Caco-2 (cell line): ENCODE measurements at regions not wholly inside any gene's neighbourhood (a gene's known extent, or its start where the extent isn't known, plus 50 kb on each side); places are given as distances from the start of the nearest gene placed in this dataset.

Experiments used
- BruUV-seq: library from RNA; stranded (reverse); fragments of 400-500 nt; replicated peaks from 2 replicates; lab custom pipeline; 2021; lab: Mats Ljungman, UMichigan
- CTCF ChIA-PET: fragments of 300-600 bp; sonication (Branson Sonifier 250); formaldehyde crosslinking; loops from one replicate; lab custom pipeline; 2022; ENCODE audit warnings: antibody characterized with exemption; lab: Charles Lee
- POLR2A ChIA-PET: fragments of 300-600 bp; sonication (Branson Sonifier 250); formaldehyde crosslinking; loops from one replicate; lab custom pipeline; 2022; ENCODE audit warnings: antibody characterized with exemption; lab: Charles Lee
- DNase-seq, 2 experiments: peaks; one replicate each; pipeline versions ENCODE4 v3.0.0 to v3.0.0-alpha.2; 2020 to 2022
- H3K27me3 ChIP-seq: replicated peaks from 2 replicates; pipeline ENCODE4 v1.6.0; 2011; ENCODE audit warnings: low read length; ENCODE audit not compliant: control insufficient read depth, insufficient read depth
- H3K36me3 ChIP-seq: 2 replicates; pipeline ENCODE4 v1.5.1; 2011; ENCODE audit warnings: low read length; ENCODE audit not compliant: control insufficient read depth, insufficient read depth
- H3K4me1 ChIP-seq: fragments of 250-450 bp; sonication (Bioruptor Pico); 2 replicates; pipeline ENCODE4 v1.5.1; 2020; ENCODE audit warnings: mild to moderate bottlenecking
- H3K4me3 ChIP-seq: 2 replicates; pipeline ENCODE4 v1.5.1; 2011; ENCODE audit warnings: low read depth, mild to moderate bottlenecking, control low read depth, low read length
- H3K9me3 ChIP-seq: fragments of 250-450 bp; sonication (Bioruptor Pico); 2 replicates; pipeline ENCODE4 v1.5.1; 2020; ENCODE audit warnings: mild to moderate bottlenecking, moderate library complexity
- H3K27ac Mint-ChIP-seq: one replicate; pipeline ENCODE4 v1.8.0; 2022; ENCODE audit warnings: mixed read lengths; ENCODE audit not compliant: unreplicated experiment
- H3K27me3 Mint-ChIP-seq: one replicate; pipeline ENCODE4 v1.8.0; 2022; ENCODE audit warnings: mixed read lengths; ENCODE audit not compliant: insufficient read depth, unreplicated experiment
- H3K36me3 Mint-ChIP-seq: one replicate; pipeline ENCODE4 v1.8.0; 2022; ENCODE audit warnings: mild to moderate bottlenecking, mixed read lengths; ENCODE audit not compliant: insufficient read depth, unreplicated experiment
- H3K4me1 Mint-ChIP-seq: one replicate; pipeline ENCODE4 v1.8.0; 2022; ENCODE audit warnings: low read depth, mixed read lengths; ENCODE audit not compliant: unreplicated experiment
- H3K4me3 Mint-ChIP-seq: one replicate; pipeline ENCODE4 v1.8.0; 2022; ENCODE audit warnings: mild to moderate bottlenecking, moderate library complexity, mixed read lengths; ENCODE audit not compliant: unreplicated experiment
- H3K9me3 Mint-ChIP-seq: one replicate; pipeline ENCODE4 v1.8.0; 2022; ENCODE audit warnings: mixed read lengths; ENCODE audit not compliant: unreplicated experiment
- intact Hi-C: fragments of 100-400 bp; cut with micrococcal nuclease; formaldehyde crosslinking; loops from one replicate; pipeline ENCODE4 v1.10.0; 2022; ENCODE audit not compliant: unreplicated experiment
- TF ChIP-seq, protein P1 (sequence below), 2 experiments: fragments of 200-600 bp in 1 of 2; IDR thresholded peaks; 1 replicate in 1 of 2; 2 replicates in 1 of 2; pipeline versions ENCODE4 v1.5.1 to v1.8.0; 2011 to 2022; ENCODE audit warnings: antibody characterized with exemption in 1 of 2, control low read depth in 1 of 2, inconsistent platforms in 1 of 2, low read depth in 1 of 2, low read length in 1 of 2, mild to moderate bottlenecking in 1 of 2, moderate library complexity in 1 of 2; ENCODE audit not compliant: insufficient read depth in 1 of 2, severe bottlenecking in 1 of 2, unreplicated experiment in 1 of 2

DNA sequence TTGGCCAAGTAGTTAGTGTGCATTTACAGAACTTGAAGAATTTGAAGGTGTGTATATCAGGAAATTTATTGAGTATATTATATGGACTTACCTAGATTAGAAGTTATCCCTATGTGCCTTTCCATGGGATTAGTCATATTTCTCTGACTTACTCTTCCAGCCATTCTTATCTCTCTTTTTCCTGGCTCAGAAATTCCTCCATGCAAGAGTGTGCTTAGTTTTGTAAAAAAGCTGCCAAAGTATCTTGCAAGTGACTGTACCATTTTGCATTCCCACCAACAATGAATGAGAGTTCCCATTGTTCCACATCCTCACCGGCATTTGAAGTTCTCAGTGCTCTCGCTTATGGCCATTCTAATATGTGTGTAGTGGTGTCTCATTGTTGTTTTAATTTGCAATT, 82.2 kb upstream of the GUCA2B start:
- intact Hi-C loops: no loop called here
- no peak overlapping the region for H3K4me3 ChIP-seq
- H3K9me3 Mint-ChIP-seq: no peaks in the 10 kb centered on the region
- TF ChIP-seq, protein P1, sequence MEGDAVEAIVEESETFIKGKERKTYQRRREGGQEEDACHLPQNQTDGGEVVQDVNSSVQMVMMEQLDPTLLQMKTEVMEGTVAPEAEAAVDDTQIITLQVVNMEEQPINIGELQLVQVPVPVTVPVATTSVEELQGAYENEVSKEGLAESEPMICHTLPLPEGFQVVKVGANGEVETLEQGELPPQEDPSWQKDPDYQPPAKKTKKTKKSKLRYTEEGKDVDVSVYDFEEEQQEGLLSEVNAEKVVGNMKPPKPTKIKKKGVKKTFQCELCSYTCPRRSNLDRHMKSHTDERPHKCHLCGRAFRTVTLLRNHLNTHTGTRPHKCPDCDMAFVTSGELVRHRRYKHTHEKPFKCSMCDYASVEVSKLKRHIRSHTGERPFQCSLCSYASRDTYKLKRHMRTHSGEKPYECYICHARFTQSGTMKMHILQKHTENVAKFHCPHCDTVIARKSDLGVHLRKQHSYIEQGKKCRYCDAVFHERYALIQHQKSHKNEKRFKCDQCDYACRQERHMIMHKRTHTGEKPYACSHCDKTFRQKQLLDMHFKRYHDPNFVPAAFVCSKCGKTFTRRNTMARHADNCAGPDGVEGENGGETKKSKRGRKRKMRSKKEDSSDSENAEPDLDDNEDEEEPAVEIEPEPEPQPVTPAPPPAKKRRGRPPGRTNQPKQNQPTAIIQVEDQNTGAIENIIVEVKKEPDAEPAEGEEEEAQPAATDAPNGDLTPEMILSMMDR (IDR thresholded peaks at IDR 0.05; ENCODE audit: insufficient read depth in 1 of 2, low read depth in 1 of 2, low read length in 1 of 2, severe bottlenecking in 1 of 2, unreplicated experiment in 1 of 2): no peak
- no peaks in the 10 kb centered on the region for H3K27me3 ChIP-seq
- DNase-seq: no peak
- BruUV-seq: no TSS peak
- H3K9me3 ChIP-seq: no peaks in the 10 kb centered on the region
- no peak overlapping the region for H3K4me3 Mint-ChIP-seq
- POLR2A ChIA-PET: no interaction called here
- H3K4me1 Mint-ChIP-seq: no peaks in the 10 kb centered on the region
- no peak overlapping the region for H3K27ac Mint-ChIP-seq
- CTCF ChIA-PET: no interaction called here
- H3K36me3 Mint-ChIP-seq: no peaks in the 10 kb centered on the region
- H3K36me3 ChIP-seq: no peaks in the 10 kb centered on the region
- no peaks in the 10 kb centered on the region for H3K4me1 ChIP-seq
- peaks cover 34% of the 10 kb centered on the region for H3K27me3 Mint-ChIP-seq

DNA sequence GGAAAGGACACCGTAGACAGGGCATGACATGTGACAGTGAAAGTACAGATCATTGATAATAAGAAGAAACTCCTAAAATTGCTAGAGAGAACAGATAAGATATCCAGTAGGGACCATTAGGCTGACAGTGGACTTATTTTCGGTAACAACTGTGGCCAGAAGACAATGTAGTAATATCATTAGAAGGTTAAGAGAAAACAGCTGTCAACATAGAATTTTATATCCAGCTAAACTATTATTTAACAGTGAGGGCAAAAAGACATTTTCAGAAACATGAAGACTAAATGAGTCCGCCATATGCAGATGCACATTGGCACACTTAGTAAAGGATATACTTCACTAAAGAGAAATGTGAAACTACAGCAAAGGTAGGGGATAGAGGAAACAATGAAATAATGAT, 95.4 kb upstream of the GUCA2B start:
- no peaks in the 10 kb centered on the region for H3K9me3 ChIP-seq
- no TSS peak for BruUV-seq
- H3K36me3 ChIP-seq: no peaks in the 10 kb centered on the region
- no peak overlapping the region for H3K4me3 ChIP-seq
- H3K27me3 Mint-ChIP-seq: peaks cover 9% of the 10 kb centered on the region
- POLR2A ChIA-PET: no interaction called here
- TF ChIP-seq, protein P1 (IDR thresholded peaks at IDR 0.05; ENCODE audit: insufficient read depth in 1 of 2, low read depth in 1 of 2, low read length in 1 of 2, severe bottlenecking in 1 of 2, unreplicated experiment in 1 of 2): no peak
- no peak overlapping the region for H3K4me3 Mint-ChIP-seq
- intact Hi-C loops: no loop called here
- peaks cover 10% of the 10 kb centered on the region for H3K9me3 Mint-ChIP-seq
- no peaks in the 10 kb centered on the region for H3K4me1 Mint-ChIP-seq
- H3K27ac Mint-ChIP-seq: no peak overlapping the region
- no peaks in the 10 kb centered on the region for H3K36me3 Mint-ChIP-seq
- no peak for DNase-seq
- no peaks in the 10 kb centered on the region for H3K4me1 ChIP-seq
- CTCF ChIA-PET: no interaction called here
- no peaks in the 10 kb centered on the region for H3K27me3 ChIP-seq

DNA sequence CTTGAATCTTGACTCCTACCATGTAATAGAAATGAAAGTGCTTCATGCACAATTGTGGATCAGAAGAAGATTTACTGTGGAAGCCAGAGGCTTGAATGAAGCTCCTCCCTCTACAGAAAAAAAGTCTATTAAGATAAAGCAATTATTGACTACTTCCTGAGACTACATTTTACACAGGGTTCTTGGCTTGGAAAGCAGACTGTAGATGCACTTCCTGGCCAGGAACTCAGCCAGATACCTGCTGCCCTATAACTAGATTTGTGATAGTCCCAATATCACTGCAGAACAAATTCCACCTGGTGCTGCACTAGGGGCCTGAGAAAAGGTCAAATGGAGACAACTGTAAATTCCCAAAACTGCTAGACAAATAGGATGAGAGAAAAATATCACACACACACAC, 96.8 kb upstream of the GUCA2B start:
- H3K27ac Mint-ChIP-seq: no peak overlapping the region
- H3K4me1 Mint-ChIP-seq: no peaks in the 10 kb centered on the region
- intact Hi-C loops: no loop called here
- H3K36me3 ChIP-seq: no peaks in the 10 kb centered on the region
- no peaks in the 10 kb centered on the region for H3K9me3 ChIP-seq
- H3K9me3 Mint-ChIP-seq: peaks cover 10% of the 10 kb centered on the region
- CTCF ChIA-PET: no interaction called here
- no peaks in the 10 kb centered on the region for H3K4me1 ChIP-seq
- BruUV-seq: no TSS peak
- H3K4me3 Mint-ChIP-seq: no peak overlapping the region
- H3K36me3 Mint-ChIP-seq: no peaks in the 10 kb centered on the region
- H3K27me3 Mint-ChIP-seq: peaks cover 3% of the 10 kb centered on the region
- no peak overlapping the region for H3K4me3 ChIP-seq
- H3K27me3 ChIP-seq: no peaks in the 10 kb centered on the region
- TF ChIP-seq, protein P1 (IDR thresholded peaks at IDR 0.05; ENCODE audit: insufficient read depth in 1 of 2, low read depth in 1 of 2, low read length in 1 of 2, severe bottlenecking in 1 of 2, unreplicated experiment in 1 of 2): no peak
- POLR2A ChIA-PET: no interaction called here
- no peak for DNase-seq
